ENCODE measurements at regions not wholly inside any gene's neighbourhood (a gene's known extent, or its start where the extent isn't known, plus 50 kb on each side); places are given as distances from the start of the nearest gene placed in this dataset.
"Not testable (repeated sequence)": the region's sequence is repeated elsewhere in the genome, so short reads cannot be mapped to it uniquely, and the experiment has no call there.

- Mint-ChIP-seq H3K9me3 (ENCODE audit: unreplicated experiment) (peaks cover 2% of the 10 kb centered on the region), H3K27ac (ENCODE audit: unreplicated experiment) (no peak overlapping the region), H3K4me3 (ENCODE audit: unreplicated experiment) (no peak overlapping the region), H3K36me3 (ENCODE audit: unreplicated experiment) (no peaks in the 10 kb centered on the region), H3K4me1 (ENCODE audit: low read depth, unreplicated experiment) (peaks cover 10% of the 10 kb centered on the region), H3K27me3 (ENCODE audit: unreplicated experiment) (no peaks in the 10 kb centered on the region)
- DNase-seq, result no peak
- no peak for TF ChIP-seq CTCF (IDR thresholded peaks at IDR 0.05; ENCODE audit: partially characterized antibody, unreplicated experiment)
Measured at GRCh38 chr15:26033493-26033892, 170.4 kb upstream of the ATP10A start.

- DNase-seq, result no peak
- peaks cover 9% of the 10 kb centered on the region for H3K4me1 Mint-ChIP-seq (ENCODE audit: low read depth, unreplicated experiment)
- H3K9me3 Mint-ChIP-seq (ENCODE audit: unreplicated experiment), result peaks cover 2% of the 10 kb centered on the region
- H3K4me3 Mint-ChIP-seq (ENCODE audit: unreplicated experiment), result no peak overlapping the region
- H3K36me3 Mint-ChIP-seq (ENCODE audit: unreplicated experiment), result no peaks in the 10 kb centered on the region
- no peak for TF ChIP-seq CTCF (IDR thresholded peaks at IDR 0.05; ENCODE audit: partially characterized antibody, unreplicated experiment)
- H3K27ac Mint-ChIP-seq (ENCODE audit: unreplicated experiment), result no peak overlapping the region
- H3K27me3 Mint-ChIP-seq (ENCODE audit: unreplicated experiment), result no peaks in the 10 kb centered on the region
Measured at GRCh38 chr15:26032162-26032846, 169.2 kb upstream of the ATP10A start.

GRCh38 chr15:26029586-26029985, 166.5 kb upstream of the ATP10A start:
- H3K36me3 Mint-ChIP-seq (ENCODE audit: unreplicated experiment); H3K27ac Mint-ChIP-seq (ENCODE audit: unreplicated experiment); DNase-seq; H3K9me3 Mint-ChIP-seq (ENCODE audit: unreplicated experiment); H3K4me1 Mint-ChIP-seq (ENCODE audit: low read depth, unreplicated experiment); H3K4me3 Mint-ChIP-seq (ENCODE audit: unreplicated experiment); H3K27me3 Mint-ChIP-seq (ENCODE audit: unreplicated experiment): not testable (repeated sequence)

GRCh38 chr15:26029146-26029545, 166.0 kb upstream of the ATP10A start:
- Mint-ChIP-seq H3K36me3 (ENCODE audit: unreplicated experiment) (no peaks in the 10 kb centered on the region), H3K9me3 (ENCODE audit: unreplicated experiment) (no peaks in the 10 kb centered on the region), H3K27me3 (ENCODE audit: unreplicated experiment) (no peaks in the 10 kb centered on the region), H3K27ac (ENCODE audit: unreplicated experiment) (no peak overlapping the region), H3K4me3 (ENCODE audit: unreplicated experiment) (no peak overlapping the region), H3K4me1 (ENCODE audit: low read depth, unreplicated experiment) (peaks cover 6% of the 10 kb centered on the region)
- no peak for DNase-seq
- no peak for TF ChIP-seq CTCF (IDR thresholded peaks at IDR 0.05; ENCODE audit: partially characterized antibody, unreplicated experiment)

- peaks cover 2% of the 10 kb centered on the region for H3K4me1 Mint-ChIP-seq (ENCODE audit: low read depth, unreplicated experiment)
- no peaks in the 10 kb centered on the region for H3K9me3 Mint-ChIP-seq (ENCODE audit: unreplicated experiment)
- TF ChIP-seq CTCF (IDR thresholded peaks at IDR 0.05; ENCODE audit: partially characterized antibody, unreplicated experiment), result no peak
- no peak overlapping the region for H3K4me3 Mint-ChIP-seq (ENCODE audit: unreplicated experiment)
- no peaks in the 10 kb centered on the region for H3K36me3 Mint-ChIP-seq (ENCODE audit: unreplicated experiment)
- H3K27ac Mint-ChIP-seq (ENCODE audit: unreplicated experiment), result no peak overlapping the region
- H3K27me3 Mint-ChIP-seq (ENCODE audit: unreplicated experiment), result no peaks in the 10 kb centered on the region
- no peak for DNase-seq
Measured at GRCh38 chr15:26028086-26028740, 165.1 kb upstream of the ATP10A start.

GRCh38 chr15:26026671-26027070, 163.5 kb upstream of the ATP10A start:
- not testable (repeated sequence) for H3K4me3 Mint-ChIP-seq (ENCODE audit: unreplicated experiment); H3K4me1 Mint-ChIP-seq (ENCODE audit: low read depth, unreplicated experiment)

More at GRCh38 chr15:26026671-26027070, 163.5 kb upstream of the ATP10A start:
- not testable (repeated sequence) for H3K27me3 Mint-ChIP-seq (ENCODE audit: unreplicated experiment); H3K36me3 Mint-ChIP-seq (ENCODE audit: unreplicated experiment); DNase-seq; H3K9me3 Mint-ChIP-seq (ENCODE audit: unreplicated experiment); H3K27ac Mint-ChIP-seq (ENCODE audit: unreplicated experiment)
